H1 (cell line): ENCODE measurements at regions not wholly inside any gene's neighbourhood (a gene's known extent, or its start where the extent isn't known, plus 50 kb on each side); places are given as distances from the start of the nearest gene placed in this dataset.

Source experiments
- CTCF ChIA-PET: fragments of 300-600 bp; sonication (Branson Sonifier 250); formaldehyde crosslinking; loops from one replicate; lab custom pipeline; 2021; ENCODE audit not compliant: partially characterized antibody; lab: Charles Lee
- POLR2A ChIA-PET: fragments of 300-600 bp; sonication (Branson Sonifier 250); formaldehyde crosslinking; loops from one replicate; lab custom pipeline; 2021; ENCODE audit warnings: inconsistent platforms; ENCODE audit not compliant: partially characterized antibody; lab: Charles Lee
- DNase-seq, 2 experiments: peaks; one replicate each; pipeline versions ENCODE4 v3.0.0 to v3.0.0-alpha.2; 2010 to 2022; ENCODE audit warnings: low spot score in 2 of 2, low read depth in 1 of 2, mixed read lengths in 1 of 2
- FAIRE-seq: peaks from 2 replicates; lab custom pipeline; 2011; peaks lifted over from hg19 to GRCh38; lab: Jason Lieb, UNC
- H2AFZ ChIP-seq: 2 replicates; pipeline ENCODE4 v1.8.1; 2012; ENCODE audit warnings: low read length, inconsistent platforms
- H2AK5ac ChIP-seq: 2 replicates; pipeline ENCODE4 v1.6.1; 2013; ENCODE audit warnings: low read depth, low read length
- H2BK120ac ChIP-seq: replicated peaks from 2 replicates; pipeline ENCODE3; 2013; ENCODE audit warnings: low read depth, low read length, inconsistent platforms
- H2BK12ac ChIP-seq: 2 replicates; pipeline ENCODE4 v1.6.1; 2013; ENCODE audit warnings: low read depth, low read length
- H2BK15ac ChIP-seq: 2 replicates; pipeline ENCODE4 v1.6.1; 2013; ENCODE audit warnings: low read length
- H2BK20ac ChIP-seq: 2 replicates; pipeline ENCODE4 v1.6.1; 2013; ENCODE audit warnings: low read length
- H2BK5ac ChIP-seq: 2 replicates; pipeline ENCODE4 v1.6.1; 2013; ENCODE audit warnings: low read depth, low read length
- H3K14ac ChIP-seq: 2 replicates; pipeline ENCODE4 v1.6.1; 2013; ENCODE audit warnings: inconsistent platforms; ENCODE audit not compliant: insufficient read length
- H3K18ac ChIP-seq: 2 replicates; pipeline ENCODE4 v1.6.1; 2013; ENCODE audit warnings: low read length; ENCODE audit errors: extremely low read depth
- H3K23ac ChIP-seq: 2 replicates; pipeline ENCODE4 v1.6.1; 2013; ENCODE audit warnings: inconsistent platforms; ENCODE audit not compliant: insufficient read length
- H3K23me2 ChIP-seq: 2 replicates; pipeline ENCODE4 v1.6.1; 2013; ENCODE audit warnings: low read depth, low read length
- H3K27ac ChIP-seq: 2 replicates; pipeline ENCODE4 v1.6.1; 2011; ENCODE audit warnings: low read depth, low read length, inconsistent platforms
- H3K27me3 ChIP-seq, 4 experiments: replicated peaks in 1 of 4; 1 replicate in 1 of 4; 2 replicates in 3 of 4; pipeline versions ENCODE4 v1.6.1 to v1.8.1; 2011 to 2013; ENCODE audit warnings: low read length in 3 of 4, mild to moderate bottlenecking in 3 of 4, inconsistent platforms in 2 of 4, mixed read lengths in 2 of 4, moderate library complexity in 1 of 4; ENCODE audit not compliant: control insufficient read depth in 3 of 4, insufficient read depth in 3 of 4; ENCODE audit errors: extremely low read depth in 1 of 4
- H3K36me3 ChIP-seq, 4 experiments: 2 replicates each; pipeline versions ENCODE4 v1.6.1 to v1.8.1; 2011 to 2013; ENCODE audit warnings: mild to moderate bottlenecking in 4 of 4, low read length in 3 of 4, moderate library complexity in 2 of 4, control low read depth in 1 of 4, inconsistent platforms in 1 of 4; ENCODE audit not compliant: insufficient read depth in 4 of 4, control insufficient read depth in 2 of 4
- H3K4ac ChIP-seq: replicated peaks from 2 replicates; pipeline ENCODE3; 2013; ENCODE audit warnings: low read length, low read depth, mixed read lengths, inconsistent platforms; ENCODE audit not compliant: insufficient read length
- H3K4me1 ChIP-seq, 4 experiments: replicated peaks in 1 of 4; 1 replicate in 1 of 4; 2 replicates in 3 of 4; pipeline versions ENCODE4 v1.6.1 to v1.8.1; 2011 to 2013; ENCODE audit warnings: low read length in 3 of 4, inconsistent platforms in 2 of 4, mixed read lengths in 1 of 4; ENCODE audit not compliant: insufficient read depth in 4 of 4, control insufficient read depth in 3 of 4
- H3K4me2 ChIP-seq, 2 experiments: 2 replicates each; pipeline versions ENCODE4 v1.6.1 to v1.8.1; 2011 to 2013; ENCODE audit warnings: low read depth in 2 of 2, low read length in 2 of 2, control low read depth in 1 of 2, inconsistent platforms in 1 of 2, mild to moderate bottlenecking in 1 of 2; ENCODE audit not compliant: insufficient read depth in 1 of 2
- H3K4me3 ChIP-seq, 4 experiments: fragments of 200-600, 300-600 bp in 1 of 4; sonication (generic), shearing (Covaris generic), sonication (Bioruptor Twin) in 1 of 4; 2 replicates each; pipeline versions ENCODE4 v1.5.1 to v1.8.1; 2011 to 2016; ENCODE audit warnings: low read length in 4 of 4, low read depth in 3 of 4, control low read depth in 2 of 4, inconsistent platforms in 2 of 4, mild to moderate bottlenecking in 2 of 4, mixed read lengths in 1 of 4, moderate library complexity in 1 of 4; ENCODE audit not compliant: insufficient read depth in 2 of 4; ENCODE audit errors: extremely low read depth in 1 of 4
- H3K56ac ChIP-seq: replicated peaks from 2 replicates; pipeline ENCODE3; 2013; ENCODE audit warnings: low read depth, mild to moderate bottlenecking, mixed read lengths, low read length, inconsistent platforms; ENCODE audit not compliant: insufficient read length
- H3K79me1 ChIP-seq: 2 replicates; pipeline ENCODE4 v1.6.1; 2013; ENCODE audit warnings: low read depth, low read length, control low read depth
- H3K79me2 ChIP-seq, 2 experiments: 2 replicates each; pipeline versions ENCODE4 v1.6.1 to v1.8.1; 2012 to 2013; ENCODE audit warnings: low read length in 2 of 2, mild to moderate bottlenecking in 2 of 2, inconsistent platforms in 1 of 2; ENCODE audit not compliant: insufficient read depth in 2 of 2, control insufficient read depth in 1 of 2
- H3K9ac ChIP-seq, 4 experiments: replicated peaks in 1 of 4; 1 replicate in 1 of 4; 2 replicates in 3 of 4; pipeline versions ENCODE4 v1.6.1 to v1.8.1; 2011 to 2013; ENCODE audit warnings: low read depth in 3 of 4, low read length in 3 of 4, control low read depth in 2 of 4, mild to moderate bottlenecking in 2 of 4, moderate library complexity in 2 of 4, inconsistent platforms in 1 of 4; ENCODE audit errors: extremely low read depth in 1 of 4
- H3K9me3 ChIP-seq, 2 experiments: 2 replicates each; pipeline versions ENCODE4 v1.6.1 to v1.8.1; 2012 to 2013; ENCODE audit warnings: mild to moderate bottlenecking in 2 of 2, moderate library complexity in 2 of 2, control low read depth in 1 of 2, inconsistent platforms in 1 of 2, low read depth in 1 of 2, low read length in 1 of 2, mixed read lengths in 1 of 2; ENCODE audit not compliant: insufficient read depth in 2 of 2
- H4K20me1 ChIP-seq, 2 experiments: replicated peaks in 1 of 2; 2 replicates each; pipeline versions ENCODE3 to v1.8.1; 2011 to 2013; ENCODE audit warnings: inconsistent platforms in 2 of 2, low read length in 2 of 2, mild to moderate bottlenecking in 1 of 2; ENCODE audit not compliant: insufficient read depth in 2 of 2, control insufficient read depth in 1 of 2
- H4K5ac ChIP-seq: 2 replicates; pipeline ENCODE4 v1.6.1; 2013; ENCODE audit warnings: low read length, low read depth, mixed read lengths, inconsistent platforms; ENCODE audit not compliant: insufficient read length
- H4K8ac ChIP-seq: 2 replicates; pipeline ENCODE4 v1.8.0; 2013; ENCODE audit warnings: mild to moderate bottlenecking, moderate library complexity, low read length, inconsistent platforms; ENCODE audit not compliant: insufficient read depth; ENCODE audit errors: extremely low read depth
- H4K91ac ChIP-seq: replicated peaks from 2 replicates; pipeline ENCODE3; 2013; ENCODE audit warnings: low read length, mixed read lengths, inconsistent platforms; ENCODE audit not compliant: insufficient read length
- KDM1A ChIP-seq: fragments of 200-600, 300-600 bp; sonication (generic); IDR thresholded peaks from 2 replicates; pipeline ENCODE4 v1.7.1; 2016; ENCODE audit warnings: mild to moderate bottlenecking, low read length, borderline replicate concordance
- SAP30 ChIP-seq: fragments of 300-600 bp; sonication (generic); IDR thresholded peaks from 2 replicates; pipeline ENCODE4 v1.7.1; 2012; ENCODE audit warnings: low read length, moderate library complexity, mild to moderate bottlenecking, inconsistent platforms; ENCODE audit not compliant: insufficient read depth, insufficient replicate concordance
- SRF ChIP-seq: IDR thresholded peaks from 2 replicates; pipeline ENCODE4 v1.6.1; 2011; ENCODE audit warnings: mild to moderate bottlenecking, low read depth, low read length, moderate library complexity
- WGBS, 2 experiments: shearing (Covaris generic) in 1 of 2; methylation state at CpG; one replicate each; pipeline versions ENCODE4 v1.1.6 to v1.1.7; 2013 to 2015; ENCODE audit warnings: low lambda C conversion rate in 2 of 2, mixed read lengths in 2 of 2, inconsistent platforms in 1 of 2, low coverage in 1 of 2, missing lambda C conversion rate in 1 of 2; ENCODE audit not compliant: insufficient replicate concordance in 2 of 2, insufficient coverage in 1 of 2, insufficient read length in 1 of 2; ENCODE audit errors: extremely low coverage in 1 of 2, missing lambda C conversion rate in 1 of 2; 5-methylcytosine and 5-hydroxymethylcytosine counted together

- H2BK20ac ChIP-seq = no peak overlapping the region
- no peak overlapping the region for H2BK12ac ChIP-seq
- no peaks in the 10 kb centered on the region for H3K36me3 ChIP-seq
- no peak overlapping the region for H4K8ac ChIP-seq
- no peak overlapping the region for H3K27ac ChIP-seq
- H3K79me2 ChIP-seq = no peaks in the 10 kb centered on the region
- H4K20me1 ChIP-seq = no peaks in the 10 kb centered on the region
- no peak overlapping the region for H2AK5ac ChIP-seq
- H3K9ac ChIP-seq = no peak overlapping the region
- H3K56ac ChIP-seq = no peak overlapping the region
- TF ChIP-seq SAP30 (no peak), KDM1A (peak; percentile 81), SRF (no peak)
- no peaks in the 10 kb centered on the region; a peak in 1 of 4 replicates for H3K9me3 ChIP-seq
- CTCF ChIA-PET = interaction anchor here (0.6 to 1.7 kb wide), 4 partner anchors 11 to 482 kb away, joined by 3 to 6 read pairs (median 4); no protein-coding TSS in a partner anchor
- H3K23me2 ChIP-seq = no peaks in the 10 kb centered on the region
- H4K91ac ChIP-seq = no peak overlapping the region
- H3K27me3 ChIP-seq = no peaks in the 10 kb centered on the region
- H3K23ac ChIP-seq = no peak overlapping the region
- H3K4me1 ChIP-seq = peaks cover 0 to 5% (median 5%) of the 10 kb centered on the region in 4 experiments; a peak in 5 of 7 replicates
- no peak overlapping the region for H3K14ac ChIP-seq
- no peak overlapping the region for H3K4me2 ChIP-seq
- no peak overlapping the region for H2BK5ac ChIP-seq
- H3K79me1 ChIP-seq = no peaks in the 10 kb centered on the region
- H4K5ac ChIP-seq = no peak overlapping the region
- 0 out of 2 replicates have a peak overlapping the region, but pooled peaks have one; percentile 3 for H2AFZ ChIP-seq
- no peak for FAIRE-seq
- no peak for DNase-seq
- H2BK120ac ChIP-seq = no peak overlapping the region
- no peak overlapping the region for H3K18ac ChIP-seq
- no peak overlapping the region for H2BK15ac ChIP-seq
- no peak overlapping the region for H3K4ac ChIP-seq
- H3K4me3 ChIP-seq = no peak overlapping the region
- POLR2A ChIA-PET = no interaction called here
- WGBS, 2 experiments = 70% methylated on average over 5 of the region's 5 CpGs; no CpG with 5 or more reads in 1 of the 2 experiments
These were observed 81.9 kb upstream of the SLC25A36 start for GRCh38 chr3:140859592-140860336.
